ENCODE measurements at regions not wholly inside any gene's neighbourhood (a gene's known extent, or its start where the extent isn't known, plus 50 kb on each side); places are given as distances from the start of the nearest gene placed in this dataset.

- DNase-seq (ENCODE audit: low spot score) = no peak
- TF ChIP-seq CTCF (IDR thresholded peaks at IDR 0.05; ENCODE audit: borderline replicate concordance, control extremely low read depth, extremely low read depth, insufficient read depth, missing control alignments) = no peak
- in situ Hi-C loops (cut with MboI; ENCODE audit: low sequenced_read_pairs, unreplicated experiment) = no loop called here
These were observed 70.8 kb upstream of the EN2 start for GRCh38 chr7:155387066-155387620.

GRCh38 chr7:155388561-155388960, 69.4 kb upstream of the EN2 start:
- in situ Hi-C loops (cut with MboI; ENCODE audit: low sequenced_read_pairs, unreplicated experiment) = no loop called here
- no peak for TF ChIP-seq CTCF (IDR thresholded peaks at IDR 0.05; ENCODE audit: borderline replicate concordance, control extremely low read depth, extremely low read depth, insufficient read depth, missing control alignments)
- no peak for DNase-seq (ENCODE audit: low spot score)

- DNase-seq (ENCODE audit: low spot score) = no peak
- in situ Hi-C loops (cut with MboI; ENCODE audit: low sequenced_read_pairs, unreplicated experiment) = no loop called here
These were observed 66.5 kb upstream of the EN2 start for GRCh38 chr7:155391414-155391813.

GRCh38 chr7:155392726-155393570, 65.0 kb upstream of the EN2 start:
- no peak for TF ChIP-seq CTCF (IDR thresholded peaks at IDR 0.05; ENCODE audit: borderline replicate concordance, control extremely low read depth, extremely low read depth, insufficient read depth, missing control alignments)
- DNase-seq (ENCODE audit: low spot score) = no peak
- in situ Hi-C loops (cut with MboI; ENCODE audit: low sequenced_read_pairs, unreplicated experiment) = no loop called here

More at GRCh38 chr7:155391414-155391813, 66.5 kb upstream of the EN2 start:
- TF ChIP-seq CTCF (IDR thresholded peaks at IDR 0.05; ENCODE audit: borderline replicate concordance, control extremely low read depth, extremely low read depth, insufficient read depth, missing control alignments) = no peak

DNA sequence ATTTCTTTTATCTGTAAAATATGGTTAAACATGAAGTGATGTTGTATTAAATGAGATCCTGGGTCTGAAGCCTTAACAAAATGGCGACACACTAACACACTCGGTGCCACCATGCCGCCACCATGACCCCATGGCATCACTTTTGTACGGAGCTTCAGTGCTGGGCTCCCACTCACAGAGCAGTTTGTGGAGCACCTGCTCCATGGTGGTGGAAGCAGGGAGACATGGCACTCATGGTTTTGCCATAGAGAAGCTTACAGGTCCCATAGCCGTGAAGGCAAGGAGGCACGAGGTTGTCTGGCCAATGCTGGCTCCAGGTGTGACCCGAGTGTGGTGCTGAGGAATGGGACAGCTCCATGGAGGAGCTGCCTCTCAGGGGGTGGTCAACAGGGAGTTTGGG, 63.5 kb upstream of the EN2 start:
- no peak for TF ChIP-seq CTCF (IDR thresholded peaks at IDR 0.05; ENCODE audit: borderline replicate concordance, control extremely low read depth, extremely low read depth, insufficient read depth, missing control alignments)
- in situ Hi-C loops (cut with MboI; ENCODE audit: low sequenced_read_pairs, unreplicated experiment) = no loop called here
- DNase-seq (ENCODE audit: low spot score) = no peak

DNA sequence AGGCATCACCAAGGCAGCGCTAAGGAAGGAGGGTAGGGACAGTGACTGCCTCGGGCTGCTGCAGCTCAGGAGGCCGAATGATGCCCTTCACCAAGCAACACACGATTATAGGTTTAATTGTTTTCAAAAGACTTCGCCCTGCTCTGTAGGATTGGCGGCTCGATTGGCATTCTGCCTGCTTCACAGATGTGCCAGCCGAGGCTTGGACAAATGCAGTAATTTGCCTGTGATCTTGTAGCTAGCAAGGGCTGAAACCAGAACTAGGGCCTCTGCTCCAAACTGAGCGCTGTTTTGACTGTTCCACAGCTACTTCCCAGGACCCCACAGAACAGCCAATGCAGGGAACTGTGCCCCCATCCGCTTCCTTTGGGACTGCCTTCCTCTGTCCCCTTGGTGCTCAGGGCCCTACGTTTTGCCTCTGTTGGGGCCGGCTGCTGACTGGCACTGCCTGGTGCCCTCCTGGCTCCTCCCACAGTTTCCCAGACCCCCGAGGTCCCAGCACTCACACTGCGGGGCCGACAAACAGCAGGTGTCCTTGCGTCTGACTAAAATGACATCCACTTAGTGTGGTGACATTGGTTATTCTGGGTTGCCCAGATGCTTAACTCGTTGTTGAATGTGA, 62.6 kb upstream of the EN2 start:
- in situ Hi-C loops (cut with MboI; ENCODE audit: low sequenced_read_pairs, unreplicated experiment) = no loop called here
- DNase-seq (ENCODE audit: low spot score) = no peak
- no peak for TF ChIP-seq CTCF (IDR thresholded peaks at IDR 0.05; ENCODE audit: borderline replicate concordance, control extremely low read depth, extremely low read depth, insufficient read depth, missing control alignments)
